ENCODE measurements at regions not wholly inside any gene's neighbourhood (a gene's known extent, or its start where the extent isn't known, plus 50 kb on each side); places are given as distances from the start of the nearest gene placed in this dataset.

GRCh38 chr17:79356839-79357447 is 253.9 kb downstream of the RBFOX3 start:
- peaks cover 18 to 22% of the 10 kb centered on the region in 2 donors for H3K27me3 ChIP-seq (ENCODE audit: control insufficient read depth in 1 of 2, insufficient read depth in 2 of 2, low read length in 2 of 2)
- no peak overlapping the region for H3K9ac ChIP-seq (ENCODE audit: low read length in 2 of 2)
- H3K4me3 ChIP-seq (ENCODE audit: low read length in 2 of 2): no peak overlapping the region
- no peak overlapping the region for H3K27ac ChIP-seq (ENCODE audit: low read length)
- H3K9me3 ChIP-seq (ENCODE audit: control insufficient read depth in 2 of 2, low read length in 2 of 2): no peaks in the 10 kb centered on the region
- H3K4me1 ChIP-seq (ENCODE audit: control insufficient read depth, insufficient read depth, low read length): no peaks in the 10 kb centered on the region
- no peaks in the 10 kb centered on the region for H3K36me3 ChIP-seq (ENCODE audit: control insufficient read depth in 2 of 2, insufficient read depth in 2 of 2, low read length in 2 of 2)

GRCh38 chr17:79355165-79355564 is 255.7 kb downstream of the RBFOX3 start:
- H3K36me3 ChIP-seq (ENCODE audit: control insufficient read depth in 2 of 2, insufficient read depth in 2 of 2, low read length in 2 of 2): no peaks in the 10 kb centered on the region
- H3K27me3 ChIP-seq (ENCODE audit: control insufficient read depth in 1 of 2, insufficient read depth in 2 of 2, low read length in 2 of 2): peaks cover 15 to 21% of the 10 kb centered on the region in 2 donors
- no peaks in the 10 kb centered on the region for H3K4me1 ChIP-seq (ENCODE audit: control insufficient read depth, insufficient read depth, low read length)
- H3K4me3 ChIP-seq (ENCODE audit: low read length in 2 of 2): no peak overlapping the region
- H3K9me3 ChIP-seq (ENCODE audit: control insufficient read depth in 2 of 2, low read length in 2 of 2): no peaks in the 10 kb centered on the region
- no peak overlapping the region for H3K9ac ChIP-seq (ENCODE audit: low read length in 2 of 2)
- H3K27ac ChIP-seq (ENCODE audit: low read length): no peak overlapping the region

DNA sequence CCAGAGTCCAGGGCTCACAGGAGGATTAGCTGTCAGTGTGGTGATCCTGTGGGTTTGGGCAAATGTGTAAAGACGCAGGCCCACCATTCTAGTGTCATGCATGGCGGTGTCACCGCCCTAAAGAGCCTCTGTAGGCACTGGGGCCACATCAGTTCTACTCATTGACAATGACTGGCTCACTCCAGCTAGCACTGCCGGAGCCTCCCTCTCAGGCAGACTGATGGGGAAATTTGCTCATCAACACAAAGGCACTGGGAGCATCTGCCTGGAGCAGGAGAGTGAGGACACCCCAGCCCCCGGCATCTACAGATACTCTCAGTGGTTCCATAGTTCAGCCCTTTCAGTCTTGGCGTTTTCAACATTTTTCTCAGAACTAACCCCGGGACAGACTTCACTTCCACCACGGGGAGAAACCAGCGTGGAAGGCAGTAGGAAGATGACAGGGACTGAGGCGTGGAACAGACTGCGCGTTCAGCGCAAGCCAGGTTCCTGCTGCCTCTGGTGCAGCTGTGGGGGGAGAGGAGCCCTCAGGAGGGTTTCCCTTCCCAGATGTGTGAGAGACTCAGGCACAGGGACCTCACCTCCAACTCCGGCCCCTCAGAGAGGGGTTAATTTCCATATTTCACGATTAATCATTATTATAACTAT is 256.6 kb downstream of the RBFOX3 start:
- Histone ChIP-seq H3K27ac (ENCODE audit: low read length) (no peak overlapping the region), H3K36me3 (ENCODE audit: control insufficient read depth in 2 of 2, insufficient read depth in 2 of 2, low read length in 2 of 2) (no peaks in the 10 kb centered on the region), H3K9me3 (ENCODE audit: control insufficient read depth in 2 of 2, low read length in 2 of 2) (no peaks in the 10 kb centered on the region), H3K4me3 (ENCODE audit: low read length in 2 of 2) (no peak overlapping the region), H3K27me3 (ENCODE audit: control insufficient read depth in 1 of 2, insufficient read depth in 2 of 2, low read length in 2 of 2) (peaks cover 18 to 21% of the 10 kb centered on the region in 2 donors), H3K4me1 (ENCODE audit: control insufficient read depth, insufficient read depth, low read length) (no peaks in the 10 kb centered on the region), H3K9ac (ENCODE audit: low read length in 2 of 2) (no peak overlapping the region)

DNA sequence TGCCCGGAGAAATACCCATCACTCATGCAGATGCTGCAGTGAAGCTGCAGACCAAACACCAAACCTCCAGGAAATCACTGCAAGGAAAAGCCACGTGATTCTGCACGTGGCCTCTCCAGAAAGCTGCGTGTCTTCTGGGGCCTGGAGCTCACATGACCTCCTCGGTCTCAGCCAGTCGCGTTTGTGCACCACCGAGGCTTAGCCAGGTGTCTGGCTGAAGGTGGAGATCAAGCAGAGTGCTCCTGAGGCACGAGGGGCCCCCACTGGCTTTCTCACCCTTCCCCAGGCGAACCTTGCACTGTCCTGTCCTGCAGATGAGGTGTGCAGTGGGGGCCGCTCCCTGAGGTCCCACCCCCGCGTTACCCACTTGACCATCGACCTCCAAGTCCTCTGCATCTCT is 257.3 kb downstream of the RBFOX3 start:
- no peaks in the 10 kb centered on the region for H3K9me3 ChIP-seq (ENCODE audit: control insufficient read depth in 2 of 2, low read length in 2 of 2)
- no peaks in the 10 kb centered on the region for H3K36me3 ChIP-seq (ENCODE audit: control insufficient read depth in 2 of 2, insufficient read depth in 2 of 2, low read length in 2 of 2)
- no peaks in the 10 kb centered on the region for H3K4me1 ChIP-seq (ENCODE audit: control insufficient read depth, insufficient read depth, low read length)
- H3K9ac ChIP-seq (ENCODE audit: low read length in 2 of 2): no peak overlapping the region
- H3K27ac ChIP-seq (ENCODE audit: low read length): no peak overlapping the region
- peaks cover 18 to 20% of the 10 kb centered on the region in 2 donors for H3K27me3 ChIP-seq (ENCODE audit: control insufficient read depth in 1 of 2, insufficient read depth in 2 of 2, low read length in 2 of 2)
- H3K4me3 ChIP-seq (ENCODE audit: low read length in 2 of 2): no peak overlapping the region

GRCh38 chr17:79353016-79353415 is 257.8 kb downstream of the RBFOX3 start:
- Histone ChIP-seq H3K4me1 (ENCODE audit: control insufficient read depth, insufficient read depth, low read length) (no peaks in the 10 kb centered on the region), H3K27me3 (ENCODE audit: control insufficient read depth in 1 of 2, insufficient read depth in 2 of 2, low read length in 2 of 2) (peaks cover 18 to 20% of the 10 kb centered on the region in 2 donors), H3K4me3 (ENCODE audit: low read length in 2 of 2) (no peak overlapping the region), H3K36me3 (ENCODE audit: control insufficient read depth in 2 of 2, insufficient read depth in 2 of 2, low read length in 2 of 2) (no peaks in the 10 kb centered on the region), H3K9me3 (ENCODE audit: control insufficient read depth in 2 of 2, low read length in 2 of 2) (no peaks in the 10 kb centered on the region), H3K9ac (ENCODE audit: low read length in 2 of 2) (no peak overlapping the region), H3K27ac (ENCODE audit: low read length) (no peak overlapping the region)

DNA sequence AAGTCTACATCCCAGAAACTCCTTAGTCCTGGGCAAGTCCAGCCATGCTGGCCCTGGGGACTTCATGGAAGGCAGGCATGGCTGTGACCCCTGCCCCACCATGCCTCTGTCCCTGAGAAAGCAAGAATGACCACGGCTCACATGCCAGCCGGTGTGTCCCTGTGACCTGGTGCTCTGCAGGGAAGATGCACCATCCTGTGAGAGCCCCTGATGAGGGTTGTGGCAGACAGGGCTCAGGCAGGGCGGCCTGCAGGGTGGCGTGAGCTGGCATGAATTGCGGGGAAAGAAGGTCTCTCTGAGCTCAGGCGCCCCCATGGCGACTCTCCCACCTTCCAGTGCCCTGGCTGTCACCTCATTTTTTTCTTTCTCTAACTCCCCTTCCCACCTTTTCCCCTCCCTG is 260.3 kb downstream of the RBFOX3 start:
- H3K4me1 ChIP-seq (ENCODE audit: control insufficient read depth, insufficient read depth, low read length): no peaks in the 10 kb centered on the region
- no peaks in the 10 kb centered on the region for H3K9me3 ChIP-seq (ENCODE audit: control insufficient read depth in 2 of 2, low read length in 2 of 2)
- no peak overlapping the region for H3K27ac ChIP-seq (ENCODE audit: low read length)
- peaks cover 13 to 14% of the 10 kb centered on the region in 2 donors for H3K27me3 ChIP-seq (ENCODE audit: control insufficient read depth in 1 of 2, insufficient read depth in 2 of 2, low read length in 2 of 2)
- H3K36me3 ChIP-seq (ENCODE audit: control insufficient read depth in 2 of 2, insufficient read depth in 2 of 2, low read length in 2 of 2): no peaks in the 10 kb centered on the region
- no peak overlapping the region for H3K9ac ChIP-seq (ENCODE audit: low read length in 2 of 2)
- H3K4me3 ChIP-seq (ENCODE audit: low read length in 2 of 2): no peak overlapping the region

DNA sequence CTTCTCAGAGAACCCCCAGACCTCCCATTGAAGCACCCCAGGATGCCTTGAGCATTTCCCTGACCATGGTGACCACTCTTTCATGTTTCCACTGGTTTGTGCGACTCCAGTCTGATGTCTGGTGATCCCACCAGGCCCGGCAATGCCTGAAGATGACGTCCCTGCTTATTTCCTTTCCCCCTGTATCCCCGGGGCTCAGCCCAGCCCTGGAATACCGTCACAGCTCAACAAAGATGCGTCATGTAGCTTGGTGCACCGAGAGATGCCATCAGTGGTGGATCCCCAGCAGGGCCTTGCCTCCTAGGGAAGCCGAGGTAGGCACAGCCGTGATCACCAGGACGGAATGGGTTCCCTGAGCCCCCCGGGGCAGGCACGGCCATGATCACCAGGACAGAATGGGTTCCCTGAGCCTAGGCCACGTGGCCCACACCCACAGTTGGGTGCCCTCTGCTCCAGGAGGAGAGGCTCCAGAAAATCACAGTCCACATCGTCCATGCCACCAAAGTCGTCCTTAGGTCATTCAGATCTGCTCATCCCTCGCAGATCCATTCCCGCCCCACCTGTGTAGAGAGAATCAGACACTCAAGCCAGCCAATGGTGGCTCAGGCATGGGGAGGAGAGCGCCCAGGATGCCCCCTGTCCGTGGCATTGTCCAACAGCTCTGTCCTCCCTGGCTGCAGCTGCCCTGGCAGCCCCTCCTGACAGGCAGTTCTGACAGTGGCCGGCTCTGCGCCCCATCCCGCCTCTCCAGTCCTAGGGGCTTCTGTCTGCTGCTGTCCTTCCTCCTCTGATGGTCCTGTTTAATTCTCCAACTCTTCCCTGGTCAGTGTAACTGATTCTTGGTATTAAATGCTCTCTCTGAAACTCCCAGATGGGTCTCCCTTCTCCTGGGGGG is 261.1 kb downstream of the RBFOX3 start:
- Histone ChIP-seq H3K4me1 (ENCODE audit: control insufficient read depth, insufficient read depth, low read length) (no peaks in the 10 kb centered on the region), H3K4me3 (ENCODE audit: low read length in 2 of 2) (no peak overlapping the region), H3K9me3 (ENCODE audit: control insufficient read depth in 2 of 2, low read length in 2 of 2) (peaks cover 4% of the 10 kb centered on the region in 2 donors), H3K9ac (ENCODE audit: low read length in 2 of 2) (no peak overlapping the region), H3K36me3 (ENCODE audit: control insufficient read depth in 2 of 2, insufficient read depth in 2 of 2, low read length in 2 of 2) (no peaks in the 10 kb centered on the region), H3K27ac (ENCODE audit: low read length) (no peak overlapping the region), H3K27me3 (ENCODE audit: control insufficient read depth in 1 of 2, insufficient read depth in 2 of 2, low read length in 2 of 2) (peaks cover 9 to 11% of the 10 kb centered on the region in 2 donors)

DNA sequence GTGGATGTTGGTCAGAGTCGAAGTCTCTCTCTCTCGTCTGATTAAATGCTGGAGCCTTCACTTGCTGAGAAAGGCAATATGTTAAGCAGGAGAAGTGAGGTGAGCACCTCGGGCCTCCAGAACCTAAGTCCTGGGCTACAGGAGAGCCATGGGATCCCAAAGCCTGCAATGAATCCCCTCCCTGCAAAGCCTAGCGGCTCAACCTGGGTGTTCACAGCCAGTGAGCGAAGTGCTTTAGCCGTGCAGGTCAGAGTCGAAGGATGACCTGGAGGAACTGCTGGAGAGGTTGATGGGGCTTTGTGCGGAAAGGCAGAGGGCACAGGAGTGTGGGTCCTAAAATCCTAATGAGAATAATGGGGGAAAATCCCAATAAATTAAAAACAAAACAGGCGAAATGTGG is 267.8 kb downstream of the ENGASE start:
- H3K4me1 ChIP-seq (ENCODE audit: control insufficient read depth, insufficient read depth, low read length): no peaks in the 10 kb centered on the region
- peaks cover 9 to 16% of the 10 kb centered on the region in 2 donors for H3K27me3 ChIP-seq (ENCODE audit: control insufficient read depth in 1 of 2, insufficient read depth in 2 of 2, low read length in 2 of 2)
- no peak overlapping the region for H3K9ac ChIP-seq (ENCODE audit: low read length in 2 of 2)

DNA sequence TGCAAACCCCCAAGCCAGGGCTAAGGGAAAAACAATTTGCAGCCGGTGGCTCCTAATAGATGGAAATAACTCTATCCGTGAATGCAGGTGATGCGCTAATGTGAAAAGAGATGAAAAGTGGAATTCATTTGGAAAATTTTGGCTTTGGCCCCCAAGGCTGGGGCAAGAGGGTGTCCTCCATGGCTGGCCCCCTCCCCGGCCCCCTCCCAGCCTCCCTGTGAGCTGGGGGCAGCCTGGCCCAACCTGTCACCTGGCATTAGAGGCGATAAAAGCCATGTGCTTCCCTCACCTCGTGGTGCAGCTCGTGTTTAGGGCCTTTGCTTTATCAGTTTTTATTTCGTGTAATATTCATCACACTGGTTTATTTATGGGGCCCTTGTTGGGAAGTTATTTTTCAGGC is 267.2 kb downstream of the ENGASE start:
- peaks cover 9 to 18% of the 10 kb centered on the region in 2 donors for H3K27me3 ChIP-seq (ENCODE audit: control insufficient read depth in 1 of 2, insufficient read depth in 2 of 2, low read length in 2 of 2)
- H3K9ac ChIP-seq (ENCODE audit: low read length in 2 of 2): no peak overlapping the region
- H3K27ac ChIP-seq (ENCODE audit: low read length): no peak overlapping the region
- H3K36me3 ChIP-seq (ENCODE audit: control insufficient read depth in 2 of 2, insufficient read depth in 2 of 2, low read length in 2 of 2): no peaks in the 10 kb centered on the region
- H3K4me3 ChIP-seq (ENCODE audit: low read length in 2 of 2): no peak overlapping the region
- no peaks in the 10 kb centered on the region for H3K4me1 ChIP-seq (ENCODE audit: control insufficient read depth, insufficient read depth, low read length)
- H3K9me3 ChIP-seq (ENCODE audit: control insufficient read depth in 2 of 2, low read length in 2 of 2): peaks cover 5 to 7% of the 10 kb centered on the region in 2 donors

More for the DNA sequence above, 267.8 kb downstream of the ENGASE start:
- Histone ChIP-seq H3K4me3 (ENCODE audit: low read length in 2 of 2) (no peak overlapping the region), H3K9me3 (ENCODE audit: control insufficient read depth in 2 of 2, low read length in 2 of 2) (peaks cover 5 to 7% of the 10 kb centered on the region in 2 donors), H3K36me3 (ENCODE audit: control insufficient read depth in 2 of 2, insufficient read depth in 2 of 2, low read length in 2 of 2) (no peaks in the 10 kb centered on the region), H3K27ac (ENCODE audit: low read length) (no peak overlapping the region)

DNA sequence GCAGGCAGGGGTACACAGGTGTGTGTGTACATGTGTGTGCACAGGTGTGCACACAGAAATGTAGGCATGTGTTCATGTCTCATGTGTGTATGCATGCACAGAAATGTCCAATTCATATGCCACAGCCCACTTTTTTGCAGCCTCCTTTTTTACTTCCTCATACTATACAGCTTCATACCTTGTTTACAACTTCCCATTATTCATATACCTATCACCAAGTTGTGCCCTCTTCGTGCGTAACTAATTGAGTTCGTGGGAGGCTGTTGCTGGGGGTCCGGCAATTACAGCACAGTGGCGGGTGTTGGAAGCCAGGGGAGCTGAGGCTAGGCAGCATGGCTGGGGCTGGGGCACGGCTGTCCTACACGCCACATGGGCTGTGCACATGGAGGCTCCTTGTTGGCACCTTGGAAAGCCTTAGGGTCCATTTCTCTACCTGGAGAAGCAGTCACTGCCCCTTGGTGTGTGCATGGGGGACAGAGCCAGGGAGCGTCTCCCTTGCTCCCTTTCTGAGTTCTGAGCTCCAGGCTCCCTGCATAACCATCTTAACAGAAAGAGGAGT is 266.7 kb downstream of the ENGASE start:
- Histone ChIP-seq H3K27ac (ENCODE audit: low read length) (no peak overlapping the region), H3K4me1 (ENCODE audit: control insufficient read depth, insufficient read depth, low read length) (no peaks in the 10 kb centered on the region), H3K9ac (ENCODE audit: low read length in 2 of 2) (no peak overlapping the region), H3K4me3 (ENCODE audit: low read length in 2 of 2) (no peak overlapping the region), H3K36me3 (ENCODE audit: control insufficient read depth in 2 of 2, insufficient read depth in 2 of 2, low read length in 2 of 2) (no peaks in the 10 kb centered on the region), H3K27me3 (ENCODE audit: control insufficient read depth in 1 of 2, insufficient read depth in 2 of 2, low read length in 2 of 2) (peaks cover 9 to 18% of the 10 kb centered on the region in 2 donors), H3K9me3 (ENCODE audit: control insufficient read depth in 2 of 2, low read length in 2 of 2) (peaks cover 5 to 7% of the 10 kb centered on the region in 2 donors)
